Breast epithelium (tissue), 3 donors: ENCODE measurements at regions not wholly inside any gene's neighbourhood (a gene's known extent, or its start where the extent isn't known, plus 50 kb on each side); places are given as distances from the start of the nearest gene placed in this dataset.

Experiments
- POLR2A ChIP-seq: fragments of 450-650 bp; IDR thresholded peaks from one replicate; pipeline ENCODE4 v1.6.1; 2016; ENCODE audit warnings: antibody characterized with exemption, mild to moderate bottlenecking, moderate library complexity
- POLR2AphosphoS5 ChIP-seq, 3 donors: sonication (generic); formaldehyde crosslinking; IDR thresholded peaks; one replicate each; pipeline ENCODE4 v1.6.1; 2017; ENCODE audit warnings: antibody characterized with exemption in 3 of 3
- TF ChIP-seq, protein P1 (sequence below), 3 donors: fragments of 450-650 bp; IDR thresholded peaks; one replicate each; pipeline ENCODE4 v1.5.1; 2016 to 2017; ENCODE audit warnings: antibody characterized with exemption in 3 of 3, mild to moderate bottlenecking in 3 of 3, moderate library complexity in 3 of 3

DNA sequence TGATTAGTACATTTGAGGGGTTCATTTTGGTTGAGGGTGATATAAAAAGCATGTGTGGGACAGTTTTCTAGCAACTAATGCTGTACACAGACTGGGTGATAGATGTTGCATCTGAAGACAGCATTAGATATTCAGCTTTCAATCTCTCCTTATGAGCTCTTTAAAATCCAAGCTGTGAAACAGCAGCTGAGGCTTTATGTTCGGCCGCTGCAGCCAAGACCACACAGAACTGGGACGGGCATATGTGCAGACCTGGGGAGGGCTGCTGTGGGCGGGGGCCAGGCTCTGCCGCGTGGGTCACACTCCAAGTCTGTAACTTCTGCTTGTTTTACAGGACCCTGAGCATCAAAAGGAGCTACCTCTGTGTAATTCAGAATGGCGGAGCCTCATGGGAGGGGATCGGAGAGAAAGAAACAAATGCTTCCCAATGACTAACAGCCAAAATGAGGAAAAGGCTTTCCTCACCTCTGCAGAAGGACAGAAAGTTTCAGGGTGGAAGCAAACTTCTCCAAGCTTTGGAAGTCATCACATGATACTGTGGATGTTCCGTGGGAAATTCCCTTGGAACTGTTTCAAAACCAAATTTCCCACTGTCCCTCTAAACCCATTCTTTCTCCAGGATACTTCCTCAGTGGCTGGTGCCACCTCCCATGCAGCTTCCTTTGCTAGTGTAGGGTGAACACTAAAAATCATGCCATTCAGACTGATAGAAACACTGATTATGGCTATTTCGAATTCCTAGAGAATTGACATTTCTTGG, 711.9 kb upstream of the ID2 start:
- TF ChIP-seq, protein P1, sequence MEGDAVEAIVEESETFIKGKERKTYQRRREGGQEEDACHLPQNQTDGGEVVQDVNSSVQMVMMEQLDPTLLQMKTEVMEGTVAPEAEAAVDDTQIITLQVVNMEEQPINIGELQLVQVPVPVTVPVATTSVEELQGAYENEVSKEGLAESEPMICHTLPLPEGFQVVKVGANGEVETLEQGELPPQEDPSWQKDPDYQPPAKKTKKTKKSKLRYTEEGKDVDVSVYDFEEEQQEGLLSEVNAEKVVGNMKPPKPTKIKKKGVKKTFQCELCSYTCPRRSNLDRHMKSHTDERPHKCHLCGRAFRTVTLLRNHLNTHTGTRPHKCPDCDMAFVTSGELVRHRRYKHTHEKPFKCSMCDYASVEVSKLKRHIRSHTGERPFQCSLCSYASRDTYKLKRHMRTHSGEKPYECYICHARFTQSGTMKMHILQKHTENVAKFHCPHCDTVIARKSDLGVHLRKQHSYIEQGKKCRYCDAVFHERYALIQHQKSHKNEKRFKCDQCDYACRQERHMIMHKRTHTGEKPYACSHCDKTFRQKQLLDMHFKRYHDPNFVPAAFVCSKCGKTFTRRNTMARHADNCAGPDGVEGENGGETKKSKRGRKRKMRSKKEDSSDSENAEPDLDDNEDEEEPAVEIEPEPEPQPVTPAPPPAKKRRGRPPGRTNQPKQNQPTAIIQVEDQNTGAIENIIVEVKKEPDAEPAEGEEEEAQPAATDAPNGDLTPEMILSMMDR (IDR thresholded peaks at IDR 0.05) = no peak
- TF ChIP-seq POLR2AphosphoS5 (IDR thresholded peaks at IDR 0.05) = no peak
- TF ChIP-seq POLR2A = no peak
